ENCODE measurements at regions not wholly inside any gene's neighbourhood (a gene's known extent, or its start where the extent isn't known, plus 50 kb on each side); places are given as distances from the start of the nearest gene placed in this dataset.

- TF ChIP-seq CTCF (IDR thresholded peaks at IDR 0.05) (no peak), EP300 (IDR thresholded peaks at IDR 0.05) (no peak), POLR2AphosphoS5 (IDR thresholded peaks at IDR 0.05) (no peak), POLR2A (IDR thresholded peaks at IDR 0.05) (no peak)
These were observed 678.7 kb downstream of the ARAP2 start for GRCh38 chr4:35565640-35566039.
